DMS53 treated with DMSO at 0.1 percent for 48 hours (cell line): ENCODE measurements at regions not wholly inside any gene's neighbourhood (a gene's known extent, or its start where the extent isn't known, plus 50 kb on each side); places are given as distances from the start of the nearest gene placed in this dataset.
"Not testable (repeated sequence)": the region's sequence is repeated elsewhere in the genome, so short reads cannot be mapped to it uniquely, and the experiment has no call there.

Source experiments
- DNase-seq: peaks from one replicate; lab custom pipeline; 2025; ENCODE audit not compliant: unreplicated experiment; lab: John Stamatoyannopoulos, UW

DNA sequence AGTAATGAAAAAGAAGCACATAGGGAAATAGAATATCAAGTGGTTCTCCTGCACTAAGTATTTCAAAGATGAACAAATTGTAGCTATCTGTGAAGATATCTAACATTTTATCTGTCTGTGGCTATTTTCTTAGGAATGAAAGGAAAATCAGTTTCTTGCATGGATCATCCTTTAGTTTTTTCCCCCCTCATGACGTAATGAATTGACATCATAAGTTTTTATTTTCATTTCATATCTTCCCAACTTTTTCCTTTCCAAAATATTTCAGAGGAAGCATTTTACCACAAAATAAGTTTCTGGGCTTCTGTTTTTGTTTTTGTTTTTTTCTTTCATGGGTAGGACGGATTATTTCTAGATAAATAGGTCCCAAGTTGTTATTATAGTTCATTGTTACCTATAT is 996.6 kb downstream of the TMEM121 start:
- DNase-seq = no peak

DNA sequence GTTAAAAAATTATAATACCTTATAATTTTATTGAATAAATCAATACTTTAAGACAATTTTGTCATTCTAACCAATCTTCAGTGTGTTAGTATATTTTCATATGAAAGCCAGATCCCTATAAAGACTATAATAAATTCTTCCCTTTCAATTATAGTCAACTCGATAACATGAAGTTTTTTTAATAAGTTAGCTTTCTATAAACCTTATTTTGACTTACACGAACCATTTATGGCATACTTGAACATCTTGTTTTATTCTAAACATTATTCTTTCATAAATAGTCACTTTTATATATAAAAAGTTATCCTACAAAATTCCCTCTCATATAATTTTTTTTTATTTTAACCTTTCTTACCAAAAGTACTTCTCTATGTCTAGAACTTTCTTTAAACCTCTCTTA is 1002.3 kb downstream of the TMEM121 start:
- DNase-seq = no peak

DNA sequence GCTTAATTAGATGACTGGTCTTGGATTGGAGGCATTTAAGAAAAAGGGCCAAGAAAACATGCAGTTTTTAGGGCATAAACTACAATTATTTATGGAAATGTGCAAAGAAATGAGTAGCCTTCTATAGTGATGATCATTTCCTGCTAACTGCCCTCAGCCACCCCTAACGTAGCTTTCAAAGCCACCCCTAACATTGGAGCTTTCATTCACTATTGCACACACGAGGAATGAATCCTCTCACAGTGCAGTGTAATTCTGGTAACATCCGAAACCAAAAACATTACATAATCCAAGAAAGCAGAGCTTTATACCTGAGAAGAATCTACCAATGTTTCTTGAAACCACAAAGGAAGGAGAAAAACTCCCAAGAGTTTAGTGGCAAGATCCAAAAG is 1003.6 kb downstream of the TMEM121 start:
- DNase-seq = no peak

DNA sequence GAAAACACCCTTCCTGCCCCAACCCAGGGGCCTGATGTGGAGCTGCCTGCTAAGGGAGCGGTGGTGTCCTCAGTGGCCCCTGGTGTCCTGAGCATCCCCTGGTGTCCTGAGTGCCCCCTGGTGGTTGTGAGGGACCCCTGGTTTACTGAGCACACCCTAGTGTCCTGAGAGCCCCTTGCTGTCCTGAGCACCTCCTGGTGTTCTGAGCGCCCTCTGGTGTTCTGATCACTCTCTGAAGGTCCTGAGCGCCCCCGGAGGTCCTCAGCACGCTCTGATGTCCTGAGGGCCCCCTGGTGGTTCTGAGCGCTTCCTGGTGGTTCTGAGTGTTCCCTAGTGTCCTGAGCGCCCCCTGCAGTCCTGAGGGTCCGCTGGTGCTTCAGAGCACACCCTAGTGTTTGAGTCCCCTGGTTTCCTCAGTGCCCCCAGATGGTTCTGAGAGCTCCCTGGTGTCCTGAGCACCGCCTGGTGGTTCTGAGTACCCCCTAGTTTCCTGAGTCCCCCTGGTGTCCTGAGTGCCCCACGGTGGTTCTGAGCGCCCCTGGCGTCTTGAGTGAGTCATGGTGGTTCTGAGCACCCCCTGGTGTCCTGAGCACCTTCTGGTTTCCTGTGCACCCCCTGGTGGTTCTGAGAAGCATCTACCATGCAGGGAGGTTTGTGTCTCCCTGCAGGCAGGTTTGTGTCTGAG is 1004.2 kb downstream of the TMEM121 start:
- DNase-seq = no peak

DNA sequence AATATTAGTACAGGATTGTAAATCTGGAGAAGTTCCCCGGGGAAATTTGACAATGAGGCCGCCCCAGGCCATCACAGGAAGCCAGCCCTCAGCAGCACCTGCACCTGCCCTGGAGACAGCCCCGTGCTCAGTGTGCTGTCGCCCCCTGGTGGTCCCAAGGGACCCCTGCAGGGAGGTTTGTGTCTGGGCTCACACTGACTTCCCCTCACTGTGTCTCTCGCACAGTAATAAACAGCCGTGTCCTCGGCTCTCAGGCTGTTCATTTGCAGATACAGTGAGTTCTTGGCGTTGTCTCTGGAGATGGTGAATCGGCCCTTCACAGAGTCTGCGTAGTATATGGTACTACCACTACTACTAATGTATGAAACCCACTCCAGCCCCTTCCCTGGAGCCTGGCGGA is 1011.2 kb downstream of the TMEM121 start:
- DNase-seq = not testable (repeated sequence)

DNA sequence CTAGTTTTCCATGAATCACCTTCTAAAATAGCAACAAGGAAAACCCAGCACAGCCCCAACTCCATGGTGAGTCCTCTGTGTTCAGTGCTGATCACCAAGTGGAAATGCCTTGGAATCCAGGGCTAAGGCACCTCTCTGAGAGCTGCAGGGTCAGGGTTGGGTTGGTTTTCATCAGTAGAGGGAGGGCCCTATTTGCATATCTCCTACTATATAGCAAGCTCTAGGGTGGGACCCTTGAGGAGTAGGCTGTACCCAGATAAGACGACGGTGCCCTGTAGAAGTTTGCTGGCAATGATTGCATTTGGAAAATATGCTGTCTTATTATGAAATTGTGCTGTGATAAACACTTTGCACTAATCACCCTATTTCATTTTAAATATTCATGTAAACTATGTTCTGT is 1011.8 kb downstream of the TMEM121 start:
- DNase-seq = no peak

DNA sequence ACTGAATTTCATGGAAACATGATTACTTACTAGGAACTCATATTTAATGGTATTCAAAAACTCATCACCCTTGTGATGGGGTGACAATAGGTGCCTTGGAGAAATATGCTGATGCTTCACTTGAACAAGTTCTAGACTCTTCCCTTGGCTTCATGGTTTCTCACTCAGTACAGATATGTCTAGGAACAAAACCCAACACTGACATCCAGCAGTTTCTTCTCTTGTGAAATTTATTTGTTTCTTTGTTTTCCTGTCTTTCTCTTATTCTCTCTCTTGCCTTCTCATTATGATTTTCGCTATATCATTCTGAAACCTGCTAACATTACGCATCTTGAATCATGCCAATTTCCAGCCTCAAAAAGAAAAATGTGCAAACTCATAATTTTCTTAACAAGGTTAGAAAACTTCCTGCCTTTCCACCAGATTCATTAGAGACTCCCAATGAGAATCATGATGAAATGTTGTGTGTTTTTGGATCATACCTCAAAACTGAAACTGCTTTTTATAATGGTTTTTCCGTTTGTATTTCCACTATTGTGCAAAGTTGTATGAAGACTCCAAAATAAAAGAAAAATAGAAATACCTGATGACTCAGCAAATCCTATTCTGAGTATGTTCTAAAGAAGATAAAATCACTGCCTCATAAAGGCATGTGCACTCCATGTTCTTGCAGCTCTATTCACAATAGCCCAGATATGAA is 1021.5 kb downstream of the TMEM121 start:
- no peak for DNase-seq

DNA sequence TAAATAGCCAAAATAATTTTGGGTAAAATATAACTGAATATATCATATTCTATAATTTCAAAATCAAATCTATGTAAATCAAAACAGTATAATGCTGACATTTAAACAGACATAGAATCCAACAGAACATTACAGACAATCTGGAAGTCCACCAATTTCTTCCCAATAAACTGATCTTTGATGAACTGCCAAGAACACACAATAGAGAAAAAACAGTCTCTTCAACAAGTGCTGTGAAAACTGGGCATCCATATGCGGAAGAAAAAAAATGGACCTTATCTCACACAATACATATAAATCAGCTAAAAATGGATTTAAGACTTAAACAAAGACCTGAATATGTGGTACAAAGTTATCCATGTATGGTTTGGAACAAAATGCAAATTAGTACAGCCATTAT is 1022.7 kb downstream of the TMEM121 start:
- no peak for DNase-seq

DNA sequence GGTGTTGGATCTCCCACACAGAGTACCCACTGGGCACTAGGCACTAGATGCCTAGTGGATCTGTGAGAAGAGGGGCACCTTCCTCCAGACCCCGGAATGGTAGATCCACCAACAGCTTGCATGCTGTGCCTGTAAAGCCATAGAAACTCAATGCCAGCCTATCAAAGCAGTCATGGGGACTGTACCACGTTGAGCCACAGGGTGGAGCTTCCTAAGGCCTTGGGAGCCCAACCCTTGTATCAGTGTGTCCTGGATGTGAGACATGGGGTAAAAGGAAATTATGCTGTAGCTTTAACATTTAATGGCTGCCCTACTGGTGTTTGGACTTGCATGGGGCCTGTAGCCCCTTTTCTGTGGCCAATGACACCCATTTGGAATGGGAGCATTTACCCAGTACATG is 1024.9 kb downstream of the TMEM121 start:
- no peak for DNase-seq

DNA sequence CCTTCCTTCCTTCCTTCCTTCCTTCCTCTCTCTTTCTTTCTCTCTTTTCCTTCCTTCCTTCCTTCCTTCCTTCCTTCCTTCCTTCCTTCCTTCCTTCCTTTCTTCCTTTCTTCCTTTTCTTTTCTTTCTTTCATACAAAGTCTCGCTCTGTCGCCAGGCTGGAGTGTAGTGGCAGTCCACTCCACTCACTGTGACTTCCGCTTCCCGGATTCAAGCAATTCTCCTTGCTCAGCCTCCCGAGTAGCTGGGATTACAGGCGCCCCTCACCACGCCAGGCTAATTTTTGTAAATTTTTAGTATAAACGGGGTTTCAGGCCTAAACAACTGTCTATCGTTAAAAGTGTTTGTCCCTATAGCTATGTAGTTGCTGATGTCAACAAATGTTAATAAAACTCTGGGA is 1029.8 kb downstream of the TMEM121 start:
- DNase-seq = not testable (repeated sequence)

DNA sequence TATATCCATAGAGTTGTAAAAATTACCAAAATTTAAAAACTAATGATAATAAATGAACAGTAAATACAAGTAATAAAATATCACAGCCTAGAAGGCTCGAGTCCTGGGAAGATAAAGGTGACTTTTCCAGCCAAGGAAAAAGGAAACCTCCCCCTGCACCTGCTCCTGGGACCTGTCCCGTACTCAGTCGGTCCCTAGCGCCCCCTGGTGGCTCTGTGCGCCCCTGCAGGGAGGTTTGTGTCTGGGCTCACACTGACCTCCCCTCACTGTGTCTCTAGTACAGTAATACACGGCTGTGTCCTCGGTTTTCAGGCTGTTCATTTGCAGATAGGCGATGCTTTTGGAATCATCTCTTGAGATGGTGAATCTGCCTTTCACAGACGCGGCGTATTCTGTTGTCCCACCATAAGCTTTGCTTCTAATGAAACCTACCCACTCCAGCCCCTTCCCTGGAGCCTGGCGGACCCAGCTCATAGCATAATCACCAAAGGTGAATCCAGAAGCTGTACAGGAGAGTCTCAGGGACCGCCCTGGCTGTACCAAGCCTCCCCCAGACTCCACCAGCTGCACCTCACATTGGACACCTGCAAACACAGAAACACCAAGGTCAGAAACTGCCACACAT is 1030.4 kb downstream of the TMEM121 start:
- DNase-seq = peak; percentile 12

DNA sequence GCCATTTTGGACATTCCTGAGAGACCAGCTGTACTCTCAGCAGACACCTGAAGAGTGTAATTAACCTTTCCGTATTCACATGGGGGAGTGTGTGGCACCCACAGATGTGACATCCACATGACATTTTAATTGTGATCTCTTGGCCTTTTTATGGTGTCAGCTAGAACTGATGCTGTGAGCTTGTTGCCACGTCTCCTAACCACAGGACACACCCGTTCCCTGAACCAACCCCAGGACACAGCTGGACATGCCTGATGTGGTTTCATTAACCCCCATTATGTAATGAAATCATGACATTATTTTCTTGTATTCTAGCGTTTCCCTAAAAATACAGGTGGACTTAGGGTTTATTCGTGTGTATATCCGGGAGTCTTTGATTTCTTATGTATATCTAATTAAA is 1036.1 kb downstream of the TMEM121 start:
- no peak for DNase-seq

DNA sequence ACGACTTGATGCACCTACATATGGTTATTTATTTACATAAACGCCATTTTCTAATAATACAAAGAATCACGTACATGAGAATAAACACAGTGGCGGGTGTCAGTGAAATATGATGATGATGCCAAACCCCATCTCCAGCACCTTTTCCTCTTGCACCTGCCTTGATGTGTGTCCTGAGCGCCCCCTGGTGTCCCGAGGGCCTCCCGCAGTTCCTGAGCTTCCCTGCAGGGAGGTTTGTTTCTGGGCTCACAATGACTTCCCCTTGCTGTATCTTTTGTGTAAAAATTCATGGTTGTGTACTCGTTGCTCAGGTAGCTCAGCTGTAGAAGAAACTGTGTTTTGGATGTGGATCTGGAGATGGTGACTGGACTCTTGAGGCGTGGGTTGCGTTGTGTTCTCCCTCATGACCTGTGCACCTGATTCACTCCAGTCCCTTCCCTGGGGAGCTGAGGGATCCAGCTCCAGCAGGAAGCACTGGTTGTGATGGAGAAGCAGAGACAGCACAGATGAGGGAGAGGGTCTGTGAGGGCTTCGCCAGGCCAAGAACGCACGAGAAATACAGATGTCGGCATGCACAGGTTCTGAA is 1037.8 kb downstream of the TMEM121 start:
- DNase-seq = peak; percentile 1

DNA sequence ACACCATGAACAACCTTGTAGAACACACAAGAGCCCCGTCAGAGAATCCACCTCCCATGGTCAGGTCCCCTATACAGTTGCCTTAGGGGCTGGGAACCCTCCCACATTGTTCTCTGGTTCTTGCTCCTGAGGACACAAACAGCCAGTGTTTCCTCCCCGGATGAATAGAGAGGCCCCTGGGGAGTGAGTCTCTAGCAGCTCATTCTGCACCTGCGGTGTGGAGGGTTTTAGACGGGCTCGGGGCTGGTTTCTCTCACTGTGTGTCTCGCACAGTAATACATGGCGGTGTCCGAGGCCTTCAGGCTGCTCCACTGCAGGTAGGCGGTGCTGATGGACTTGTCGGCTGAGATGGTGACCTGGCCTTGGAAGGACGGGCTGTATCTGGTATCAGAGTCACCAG is 1052.1 kb downstream of the TMEM121 start:
- no peak for DNase-seq

DNA sequence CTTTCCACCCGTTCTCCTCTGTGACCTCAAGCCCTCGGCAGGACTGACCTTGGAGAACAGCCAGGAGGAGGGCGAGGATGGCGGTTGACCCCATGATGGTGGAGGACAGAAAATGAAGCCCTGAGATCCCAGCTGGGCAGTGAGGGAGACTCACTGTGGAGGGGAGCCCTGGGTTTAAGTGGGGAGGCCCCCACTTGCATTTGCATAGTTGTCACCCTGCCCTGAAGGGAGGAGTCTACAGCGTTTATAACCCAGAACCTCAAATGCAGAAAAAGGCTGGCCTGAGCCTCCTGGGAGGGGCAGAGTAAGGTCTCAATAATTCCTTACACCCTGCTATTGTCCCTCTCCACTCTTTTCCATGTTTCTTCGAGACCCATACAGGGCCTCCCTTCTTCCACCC is 1052.7 kb downstream of the TMEM121 start:
- DNase-seq = no peak

DNA sequence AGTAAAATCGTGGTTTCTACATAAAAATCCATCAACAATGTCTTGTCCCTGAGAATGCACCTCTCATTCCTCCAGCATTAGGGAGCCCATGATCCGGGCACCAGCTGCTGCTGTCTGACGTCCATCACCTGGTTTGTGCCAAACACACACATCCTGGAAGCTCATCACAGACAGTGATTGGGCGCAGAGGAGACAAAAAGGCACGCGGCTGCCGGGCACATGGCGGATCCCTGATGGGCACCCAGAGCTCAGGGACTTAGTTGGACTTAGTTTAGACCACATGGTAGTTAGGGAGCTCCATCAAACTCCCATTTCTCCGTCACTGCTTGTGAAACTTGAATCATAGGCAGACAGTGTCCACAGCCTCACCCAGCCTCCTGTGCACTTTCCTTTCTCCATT is 1059.3 kb downstream of the TMEM121 start:
- no peak for DNase-seq

DNA sequence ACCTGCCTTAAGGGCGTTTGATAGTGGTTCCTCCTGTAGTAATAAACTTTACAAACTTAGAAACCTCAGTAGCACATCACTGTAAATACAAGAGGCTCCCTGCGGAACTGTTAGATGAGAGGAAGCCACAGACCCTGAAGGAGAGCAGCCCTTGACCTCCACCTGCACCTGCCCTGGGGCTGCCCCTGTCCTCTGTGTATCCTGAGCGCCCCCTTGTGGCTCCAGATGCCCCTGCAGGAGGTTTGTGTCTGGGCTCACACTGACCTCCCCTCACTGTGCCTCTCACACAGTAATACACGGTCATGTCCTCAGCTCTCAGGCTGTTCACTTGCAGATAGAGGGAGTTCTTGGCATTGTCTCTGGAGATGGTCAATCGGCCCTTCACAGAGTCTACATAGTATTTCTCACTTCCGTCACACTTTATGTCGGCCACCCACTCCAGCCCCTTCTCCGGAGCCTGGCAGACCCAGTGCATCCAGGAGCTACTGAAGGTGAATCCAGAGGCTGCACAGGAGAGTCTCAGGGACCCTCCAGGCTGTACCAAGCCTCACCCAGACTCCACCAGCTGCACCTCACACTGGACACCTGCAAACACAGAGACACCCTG is 1059.8 kb downstream of the TMEM121 start:
- DNase-seq = peak; percentile 4

DNA sequence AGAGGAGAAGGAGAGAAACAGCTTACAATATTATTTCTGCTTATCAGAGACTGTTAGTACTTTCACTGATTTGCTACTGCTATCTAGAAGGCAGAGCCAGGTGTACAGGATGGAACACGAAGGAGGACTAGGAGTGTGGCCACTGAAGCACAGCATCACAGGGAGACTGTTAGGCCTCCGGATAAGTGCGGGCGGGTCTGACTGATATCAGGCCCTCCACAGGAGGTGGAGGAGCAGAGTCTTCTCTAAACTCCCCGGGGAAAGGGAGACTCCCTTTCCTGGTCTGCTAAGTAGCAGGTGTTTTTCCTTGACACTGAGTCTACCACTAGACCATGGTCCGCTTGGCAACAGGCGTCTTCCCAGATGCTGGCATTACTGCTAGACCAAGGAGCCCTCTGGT is 1065.2 kb downstream of the TMEM121 start:
- DNase-seq = not testable (repeated sequence)

DNA sequence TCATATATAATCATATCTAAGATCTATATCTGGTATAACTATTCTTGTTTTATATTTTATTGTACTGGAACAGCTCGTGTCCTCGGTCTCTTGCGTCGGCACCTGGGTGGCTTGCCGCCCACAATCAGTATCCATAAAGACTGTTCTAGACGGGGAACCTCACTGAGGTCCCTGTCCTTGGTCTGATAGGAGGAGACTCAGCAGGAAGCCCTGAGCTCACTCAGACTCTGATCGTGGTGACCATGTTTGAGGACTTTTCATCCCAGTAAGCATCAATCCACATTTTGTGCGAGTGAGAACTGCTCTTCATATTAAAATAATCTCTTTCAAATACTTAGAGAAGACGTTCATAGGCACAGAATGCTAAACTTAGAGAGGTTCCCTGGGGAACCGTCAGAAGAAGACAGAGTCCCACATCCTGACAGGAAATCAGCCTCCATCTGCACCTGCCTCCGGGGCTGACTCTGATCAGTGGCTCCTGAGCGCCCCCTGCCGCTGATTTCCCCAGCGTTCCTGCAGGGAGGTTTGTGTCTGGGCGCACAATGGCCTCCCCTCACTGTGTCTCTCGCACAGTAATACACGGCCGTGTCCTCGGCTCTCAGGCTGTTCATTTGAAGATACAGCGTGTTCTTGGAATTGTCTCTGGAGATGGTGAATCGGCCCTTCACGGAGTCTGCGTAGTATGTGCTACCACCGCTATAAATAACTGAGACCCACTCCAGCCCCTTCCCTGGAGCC is 1065.9 kb downstream of the TMEM121 start:
- DNase-seq = not testable (repeated sequence)

DNA sequence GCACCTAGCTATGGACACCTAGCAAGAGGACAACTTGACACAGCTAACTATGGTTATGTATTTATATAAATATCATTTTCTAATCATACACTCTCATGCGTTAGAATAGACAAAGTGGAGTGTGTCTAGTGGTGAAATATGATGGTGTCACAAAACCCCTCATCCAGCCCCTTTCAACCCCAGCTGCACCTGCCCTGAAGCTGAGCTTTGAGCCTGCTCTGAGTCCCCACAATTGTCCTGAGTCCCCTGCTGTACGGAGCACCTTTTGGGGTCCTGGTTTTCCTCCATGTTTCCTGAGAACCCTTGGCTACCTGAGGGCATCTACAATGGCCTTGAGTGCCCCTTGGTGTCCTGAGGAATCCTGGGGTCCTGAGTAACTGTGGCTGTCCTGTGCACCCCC is 1072.8 kb downstream of the TMEM121 start:
- no peak for DNase-seq
